Activated CD4-positive, alpha-beta T cell treated with anti-CD3 and anti-CD28 coated beads, Interleukin-10, Interleukin-2, amounts not matched to agents 100 ng/mL and 50 ng/mL, durations not matched to agents 16 hours and 8 hours (primary cell): ENCODE measurements at regions not wholly inside any gene's neighbourhood (a gene's known extent, or its start where the extent isn't known, plus 50 kb on each side); places are given as distances from the start of the nearest gene placed in this dataset.

ENCODE experiments used
- DNase-seq: peaks from one replicate; pipeline ENCODE4 v3.0.0-alpha.2; 2020

DNA sequence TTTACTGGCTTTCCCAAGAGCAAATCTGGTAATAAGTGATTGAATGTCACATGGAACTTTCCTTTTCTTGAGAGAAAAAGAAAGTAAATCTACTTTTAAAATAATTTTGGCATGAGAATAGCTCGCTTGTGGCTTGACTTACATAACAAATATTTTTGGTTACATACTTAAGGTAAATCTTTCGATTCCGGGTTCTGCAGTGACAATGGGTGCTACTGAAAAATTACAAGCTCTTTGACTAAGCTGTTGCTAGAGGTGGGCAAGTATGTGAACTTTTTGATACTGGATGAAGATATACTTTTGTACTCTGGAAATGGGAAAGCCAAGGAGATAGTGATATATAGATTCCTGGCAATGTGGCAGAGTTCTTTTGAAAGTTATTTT is 51.9 kb upstream of the OTOL1 start:
- DNase-seq = no peak

GRCh38 chr3:161443921-161444693 is 52.5 kb upstream of the OTOL1 start:
- DNase-seq = no peak

- no peak for DNase-seq
Observed at GRCh38 chr3:161430307-161430706, 59.0 kb upstream of the SPTSSB start.

DNA sequence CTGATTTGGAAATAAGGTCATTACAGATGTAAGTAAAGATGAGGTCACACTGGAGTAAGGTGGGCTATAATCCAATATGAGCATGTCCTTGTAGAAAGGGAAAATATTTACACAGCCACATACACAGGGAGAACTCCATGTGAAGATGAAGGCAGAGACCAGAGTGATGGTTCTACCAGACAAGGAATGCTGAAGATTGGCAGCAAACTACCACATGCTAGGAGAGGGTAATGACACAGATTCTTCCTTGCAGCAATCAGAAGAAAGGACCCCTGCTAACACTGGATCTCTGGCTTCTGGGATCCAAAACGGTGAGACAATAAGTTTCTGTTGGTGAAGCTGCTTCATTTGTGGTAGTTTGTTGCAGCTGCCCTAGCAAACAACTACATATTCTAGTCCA is 56.0 kb upstream of the SPTSSB start:
- DNase-seq = no peak

DNA sequence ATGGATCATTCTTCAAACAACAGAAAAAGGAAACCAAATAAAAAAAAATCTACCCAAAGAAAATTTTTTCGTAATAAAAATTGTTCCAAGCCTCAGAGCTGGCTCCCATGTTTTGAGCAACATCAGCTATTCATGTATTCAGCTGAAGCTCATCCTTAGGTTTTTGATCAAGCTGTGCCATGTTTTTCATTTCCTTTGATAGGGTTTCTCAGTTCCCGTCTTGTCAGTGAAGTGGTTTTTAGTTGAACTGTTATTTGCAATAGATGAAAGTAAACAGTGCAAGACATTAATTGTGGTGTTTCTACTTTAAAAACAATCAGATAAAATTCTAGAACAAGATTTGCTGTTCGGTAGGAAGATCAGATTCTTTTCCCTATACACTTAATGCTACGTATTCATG is 55.4 kb upstream of the SPTSSB start:
- DNase-seq = no peak

- DNase-seq = peak; percentile 30
Observed at GRCh38 chr3:161423911-161424522, 52.7 kb upstream of the SPTSSB start.

GRCh38 chr3:161422171-161422700 is 50.9 kb upstream of the SPTSSB start:
- DNase-seq = no peak
